Fibroblast of the aortic adventitia (primary cell): ENCODE measurements at regions not wholly inside any gene's neighbourhood (a gene's known extent, or its start where the extent isn't known, plus 50 kb on each side); places are given as distances from the start of the nearest gene placed in this dataset.

Experiments used
- DNase-seq: peaks from one replicate; pipeline ENCODE4 v3.0.0-alpha.2; 2010; ENCODE audit warnings: low read depth
- H3K4me3 ChIP-seq: 2 replicates; pipeline ENCODE4 v1.5.1; 2011; ENCODE audit warnings: low read depth, mild to moderate bottlenecking, control low read depth, low read length, moderate library complexity
- CTCF ChIP-seq: IDR thresholded peaks from 2 replicates; pipeline ENCODE4 v1.5.1; 2011; ENCODE audit warnings: mild to moderate bottlenecking, low read length, control low read depth, inconsistent platforms; ENCODE audit not compliant: insufficient read depth

DNA sequence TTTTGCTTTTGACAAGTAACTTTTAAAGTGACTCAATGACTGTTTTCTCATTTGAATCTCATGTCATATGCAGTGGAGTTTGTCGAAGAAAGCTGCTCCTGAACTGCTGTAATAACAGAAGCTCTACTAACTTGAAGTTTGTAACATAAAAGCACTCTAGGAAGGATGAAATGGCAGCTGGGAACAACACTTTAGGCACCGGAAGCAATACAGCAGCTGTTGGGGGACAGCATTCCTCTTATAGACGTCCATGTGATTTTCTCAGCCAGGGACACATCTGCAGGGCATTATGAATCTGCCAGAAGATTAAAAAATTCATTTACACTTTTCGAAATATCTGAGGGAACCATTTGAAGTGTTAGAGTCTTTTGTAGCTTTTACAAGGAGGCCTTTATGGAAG, 1035.8 kb downstream of the ADGRL3 start:
- no peak overlapping the region for H3K4me3 ChIP-seq
- TF ChIP-seq CTCF = no peak
- DNase-seq = no peak

DNA sequence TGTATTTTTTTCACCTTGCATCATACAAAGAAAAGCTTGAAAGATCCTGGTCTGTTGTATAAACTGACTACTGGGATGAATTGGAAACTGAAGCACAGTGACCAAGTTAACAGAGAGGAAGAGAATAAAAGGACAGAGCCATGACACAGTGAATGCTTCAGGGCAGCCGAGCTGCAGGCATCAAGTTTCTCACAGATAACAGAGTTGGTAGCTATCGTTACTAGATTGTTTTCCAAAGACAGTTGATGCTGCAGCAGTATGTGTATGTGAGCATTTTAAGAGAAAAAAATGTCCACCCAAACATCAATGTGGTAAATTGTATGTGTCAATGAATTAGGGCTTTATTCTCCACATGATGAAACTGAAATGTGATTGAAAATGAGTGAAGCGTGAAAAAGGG, 1032.7 kb downstream of the ADGRL3 start:
- DNase-seq = no peak
- no peak for TF ChIP-seq CTCF
- no peak overlapping the region for H3K4me3 ChIP-seq

GRCh38 chr4:62231994-62232393, 1031.9 kb downstream of the ADGRL3 start:
- TF ChIP-seq CTCF = no peak
- no peak for DNase-seq
- no peak overlapping the region for H3K4me3 ChIP-seq

DNA sequence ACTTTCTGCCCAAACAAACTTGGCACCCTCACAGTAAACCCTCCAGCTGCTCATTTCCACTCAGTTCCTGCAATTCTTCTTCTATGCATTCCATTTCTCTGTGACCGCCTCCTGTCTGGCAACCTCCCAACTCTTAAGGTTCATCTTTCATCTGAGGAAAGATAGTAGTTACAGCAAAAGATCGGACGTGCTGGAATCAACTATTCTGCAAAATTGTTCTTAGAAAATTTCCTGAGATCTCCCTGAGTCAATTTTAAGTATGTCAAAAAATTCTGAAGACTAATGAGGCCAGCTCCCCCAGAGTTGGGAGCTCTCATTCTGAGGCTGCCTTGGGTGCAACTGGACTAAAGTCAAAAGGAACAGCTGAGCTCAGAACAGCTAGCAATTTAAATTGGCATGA, 1026.0 kb downstream of the ADGRL3 start:
- no peak overlapping the region for H3K4me3 ChIP-seq
- DNase-seq = no peak
- TF ChIP-seq CTCF = no peak

- no peak for DNase-seq
- H3K4me3 ChIP-seq = no peak overlapping the region
- no peak for TF ChIP-seq CTCF
These were observed 1022.0 kb downstream of the ADGRL3 start for GRCh38 chr4:62222121-62222520.

DNA sequence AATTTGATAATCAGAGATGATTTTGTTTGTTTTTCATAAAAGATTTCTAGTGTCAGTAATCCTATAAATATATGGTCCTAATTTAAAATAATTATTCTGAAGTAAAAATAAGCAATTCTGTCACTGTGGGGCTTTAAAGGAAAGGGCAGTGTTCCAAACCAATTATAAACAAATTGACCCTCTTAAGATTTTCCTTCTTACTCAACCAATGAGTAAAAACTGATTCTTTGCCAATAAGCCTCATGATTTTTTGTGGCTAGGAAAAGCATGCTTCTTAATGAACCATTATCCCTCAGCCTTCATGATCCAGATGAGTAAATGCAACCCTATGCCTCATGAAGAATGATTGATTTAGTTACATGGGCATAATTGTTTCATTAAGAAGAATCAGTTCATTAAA, 1010.4 kb downstream of the ADGRL3 start:
- DNase-seq = no peak
- H3K4me3 ChIP-seq = no peak overlapping the region
- TF ChIP-seq CTCF = no peak

GRCh38 chr4:62209757-62210485, 1009.8 kb downstream of the ADGRL3 start:
- DNase-seq = no peak
- TF ChIP-seq CTCF = no peak

More at GRCh38 chr4:62209757-62210485, 1009.8 kb downstream of the ADGRL3 start:
- no peak overlapping the region for H3K4me3 ChIP-seq
